Peyer's patch (tissue), 4 donors: ENCODE measurements at regions not wholly inside any gene's neighbourhood (a gene's known extent, or its start where the extent isn't known, plus 50 kb on each side); places are given as distances from the start of the nearest gene placed in this dataset.

ENCODE experiments used
- DNase-seq, 3 donors: peaks; one replicate each; pipeline ENCODE4 v3.0.0-alpha.2; 2017 to 2019
- H3K27ac ChIP-seq, 4 donors: fragments of 200-600 bp; sonication (generic); one replicate each; pipeline ENCODE4 v1.5.1; 2016 to 2019
- H3K27me3 ChIP-seq, 2 donors: fragments of 200-600 bp; sonication (generic); one replicate each; pipeline ENCODE4 v1.5.1; 2019
- H3K36me3 ChIP-seq, 3 donors: fragments of 200-600 bp; sonication (generic); one replicate each; pipeline ENCODE4 v1.5.1; 2016 to 2019
- H3K4me1 ChIP-seq, 4 donors: fragments of 200-600 bp; sonication (generic); one replicate each; pipeline ENCODE4 v1.5.1; 2016 to 2019
- H3K4me3 ChIP-seq, 4 donors: fragments of 200-600 bp; sonication (generic); 1 replicate in 3 of 4; 2 replicates in 1 of 4; pipeline ENCODE4 v1.5.1; 2016 to 2019; ENCODE audit warnings: mild to moderate bottlenecking in 1 of 4
- H3K9me3 ChIP-seq, 4 donors: fragments of 200-600 bp; sonication (generic); one replicate each; pipeline ENCODE4 v1.5.1; 2016 to 2019; ENCODE audit warnings: mild to moderate bottlenecking in 1 of 4
- POLR2A ChIP-seq, 2 donors: fragments of 450-650 bp; IDR thresholded peaks; one replicate each; pipeline ENCODE4 v1.5.1; 2017; ENCODE audit warnings: antibody characterized with exemption in 2 of 2, mild to moderate bottlenecking in 2 of 2, moderate library complexity in 2 of 2
- TF ChIP-seq, protein P1 (sequence below), 6 experiments: fragments of 450-650 bp in 4 of 6; fragments of 200-600 bp in 2 of 6; sonication (generic) in 1 of 6; IDR thresholded peaks; one replicate each; pipeline ENCODE4 v1.5.1; 2017 to 2019; ENCODE audit warnings: antibody characterized with exemption in 6 of 6, mild to moderate bottlenecking in 3 of 6, moderate library complexity in 1 of 6

DNA sequence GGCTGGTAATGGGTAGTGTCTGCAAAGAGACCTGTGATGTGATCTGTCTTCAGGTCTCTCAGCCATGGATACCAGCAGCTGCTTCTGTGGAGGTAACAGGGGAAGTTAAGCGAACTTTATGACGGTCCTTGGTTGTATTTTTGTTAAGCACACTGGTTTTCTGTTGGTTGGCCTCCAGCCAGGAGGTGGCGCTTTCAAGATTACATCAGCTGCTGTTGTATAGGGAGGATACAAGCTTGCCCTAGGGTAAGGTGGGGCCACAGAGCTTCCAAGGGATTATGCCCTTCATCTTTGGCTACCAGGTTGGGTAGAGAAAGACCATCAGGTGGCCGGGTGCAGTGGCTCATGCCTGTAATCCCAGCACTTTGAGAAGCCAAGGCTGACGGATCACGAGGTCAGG, 834.2 kb upstream of the GALNTL6 start:
- DNase-seq: no peak
- TF ChIP-seq POLR2A (IDR thresholded peaks at IDR 0.05): no peak
- TF ChIP-seq, protein P1, sequence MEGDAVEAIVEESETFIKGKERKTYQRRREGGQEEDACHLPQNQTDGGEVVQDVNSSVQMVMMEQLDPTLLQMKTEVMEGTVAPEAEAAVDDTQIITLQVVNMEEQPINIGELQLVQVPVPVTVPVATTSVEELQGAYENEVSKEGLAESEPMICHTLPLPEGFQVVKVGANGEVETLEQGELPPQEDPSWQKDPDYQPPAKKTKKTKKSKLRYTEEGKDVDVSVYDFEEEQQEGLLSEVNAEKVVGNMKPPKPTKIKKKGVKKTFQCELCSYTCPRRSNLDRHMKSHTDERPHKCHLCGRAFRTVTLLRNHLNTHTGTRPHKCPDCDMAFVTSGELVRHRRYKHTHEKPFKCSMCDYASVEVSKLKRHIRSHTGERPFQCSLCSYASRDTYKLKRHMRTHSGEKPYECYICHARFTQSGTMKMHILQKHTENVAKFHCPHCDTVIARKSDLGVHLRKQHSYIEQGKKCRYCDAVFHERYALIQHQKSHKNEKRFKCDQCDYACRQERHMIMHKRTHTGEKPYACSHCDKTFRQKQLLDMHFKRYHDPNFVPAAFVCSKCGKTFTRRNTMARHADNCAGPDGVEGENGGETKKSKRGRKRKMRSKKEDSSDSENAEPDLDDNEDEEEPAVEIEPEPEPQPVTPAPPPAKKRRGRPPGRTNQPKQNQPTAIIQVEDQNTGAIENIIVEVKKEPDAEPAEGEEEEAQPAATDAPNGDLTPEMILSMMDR (IDR thresholded peaks at IDR 0.05): no peak
- no peaks in the 10 kb centered on the region for H3K4me1 ChIP-seq
- no peak overlapping the region for H3K4me3 ChIP-seq
- no peaks in the 10 kb centered on the region for H3K9me3 ChIP-seq
- no peak overlapping the region for H3K27ac ChIP-seq
- no peaks in the 10 kb centered on the region for H3K27me3 ChIP-seq
- no peaks in the 10 kb centered on the region for H3K36me3 ChIP-seq

DNA sequence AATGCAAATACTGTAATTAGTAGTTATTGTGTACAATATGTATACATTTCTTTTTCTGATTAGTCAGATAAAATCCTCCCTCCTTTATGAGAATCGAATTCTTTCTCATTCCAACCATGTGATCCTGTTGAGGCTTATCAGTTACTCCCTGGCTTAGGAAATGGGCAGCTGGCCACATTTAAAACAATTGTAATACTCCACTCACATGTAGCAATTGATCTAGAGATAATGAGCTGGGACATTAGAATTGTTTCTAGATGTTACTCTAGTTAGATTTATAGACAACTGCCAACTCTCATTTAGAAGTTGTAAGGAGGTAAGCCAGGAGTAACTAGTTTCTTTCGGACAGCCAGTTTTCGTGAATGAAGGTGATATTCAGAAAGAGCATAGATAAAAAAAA, 859.3 kb upstream of the AADAT start:
- H3K4me3 ChIP-seq: no peak overlapping the region
- DNase-seq: no peak
- H3K36me3 ChIP-seq: no peaks in the 10 kb centered on the region
- H3K27me3 ChIP-seq: no peaks in the 10 kb centered on the region
- TF ChIP-seq, protein P1 (IDR thresholded peaks at IDR 0.05): no peak
- no peak for TF ChIP-seq POLR2A (IDR thresholded peaks at IDR 0.05)
- H3K4me1 ChIP-seq: no peaks in the 10 kb centered on the region
- H3K9me3 ChIP-seq: no peaks in the 10 kb centered on the region
- no peak overlapping the region for H3K27ac ChIP-seq

DNA sequence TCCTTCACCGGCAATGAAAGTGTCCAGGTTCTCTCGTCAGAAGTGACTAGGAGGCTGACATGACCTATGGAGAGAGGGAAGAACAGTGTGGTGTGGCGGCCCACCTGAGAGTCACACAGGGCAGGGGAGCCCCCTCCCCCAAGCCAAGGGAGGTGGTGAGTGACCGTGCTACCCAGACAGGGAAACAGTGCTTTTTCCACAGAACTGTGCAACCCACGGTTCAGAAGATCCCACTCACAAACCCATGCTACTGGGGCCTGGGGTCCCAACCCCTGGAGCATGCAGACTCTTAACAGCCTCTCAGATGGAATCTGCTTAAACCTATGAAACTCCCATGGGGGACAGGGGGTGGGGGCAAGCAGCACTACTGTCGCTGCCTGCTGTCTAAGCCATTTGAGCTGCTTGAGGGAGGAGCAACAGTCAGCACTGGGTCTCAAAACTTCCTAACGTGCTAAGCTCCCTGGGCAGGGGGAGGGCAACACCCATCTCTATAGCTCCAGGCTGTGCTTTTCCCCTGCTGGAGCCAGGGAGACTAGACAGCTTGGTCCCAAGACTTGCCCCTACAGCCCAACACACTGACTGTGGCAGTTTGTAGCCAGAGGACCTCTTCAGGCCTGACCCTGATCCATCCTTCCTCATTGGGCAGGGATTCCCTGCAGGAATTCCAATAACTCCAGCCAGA, 850.4 kb upstream of the AADAT start:
- no peaks in the 10 kb centered on the region for H3K4me1 ChIP-seq
- TF ChIP-seq, protein P1 (IDR thresholded peaks at IDR 0.05): no peak
- TF ChIP-seq POLR2A (IDR thresholded peaks at IDR 0.05): no peak

DNA sequence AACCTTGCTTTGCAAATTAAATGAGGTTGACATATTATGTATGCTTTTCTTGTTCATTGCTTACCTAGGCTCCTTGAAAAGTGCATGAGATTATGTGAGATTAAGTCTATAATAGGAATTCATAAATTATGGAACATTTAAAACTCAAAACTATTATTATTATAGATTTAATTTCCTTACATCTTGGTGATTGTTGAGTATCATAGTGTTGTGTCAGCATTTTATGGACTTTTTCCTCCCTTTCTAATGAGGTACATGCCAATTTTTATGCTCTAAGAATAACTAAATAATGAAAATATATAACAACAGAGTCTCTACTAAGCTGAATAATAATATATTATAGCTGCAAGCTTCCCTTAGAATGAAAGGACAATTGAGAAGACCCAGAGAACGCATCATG, 848.8 kb upstream of the AADAT start:
- TF ChIP-seq, protein P1 (IDR thresholded peaks at IDR 0.05): no peak
- no peak for TF ChIP-seq POLR2A (IDR thresholded peaks at IDR 0.05)
- no peak overlapping the region for H3K27ac ChIP-seq
- H3K36me3 ChIP-seq: no peaks in the 10 kb centered on the region
- H3K4me3 ChIP-seq: no peak overlapping the region
- DNase-seq: no peak
- no peaks in the 10 kb centered on the region for H3K27me3 ChIP-seq
- no peaks in the 10 kb centered on the region for H3K9me3 ChIP-seq
- no peaks in the 10 kb centered on the region for H3K4me1 ChIP-seq

More for the DNA sequence above, 850.4 kb upstream of the AADAT start:
- DNase-seq: no peak
- no peak overlapping the region for H3K27ac ChIP-seq
- no peaks in the 10 kb centered on the region for H3K9me3 ChIP-seq
- no peaks in the 10 kb centered on the region for H3K27me3 ChIP-seq
- H3K36me3 ChIP-seq: no peaks in the 10 kb centered on the region
- H3K4me3 ChIP-seq: no peak overlapping the region

DNA sequence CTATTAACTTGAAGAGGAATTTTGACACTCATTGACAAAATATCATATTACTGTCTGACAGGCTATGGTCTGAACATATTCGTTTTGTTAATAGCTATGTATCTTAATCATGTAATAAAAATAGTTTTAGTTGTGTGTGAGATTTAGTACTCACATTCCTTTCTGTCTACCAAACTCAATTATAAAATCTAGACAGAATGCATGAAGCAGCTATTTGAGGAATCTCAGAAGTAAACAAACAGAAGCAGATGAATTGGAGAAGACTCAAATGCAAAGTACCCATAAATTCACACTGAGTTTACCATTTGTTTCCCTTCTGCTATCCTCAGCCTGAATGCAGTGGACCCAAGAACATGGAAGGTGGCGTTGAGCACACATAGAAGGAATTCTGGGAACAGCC, 841.6 kb upstream of the AADAT start:
- TF ChIP-seq, protein P1 (IDR thresholded peaks at IDR 0.05): no peak
- TF ChIP-seq POLR2A (IDR thresholded peaks at IDR 0.05): no peak
- H3K27me3 ChIP-seq: no peaks in the 10 kb centered on the region
- DNase-seq: no peak
- H3K4me1 ChIP-seq: no peaks in the 10 kb centered on the region
- H3K9me3 ChIP-seq: no peaks in the 10 kb centered on the region
- no peak overlapping the region for H3K4me3 ChIP-seq
- H3K27ac ChIP-seq: no peak overlapping the region
- no peaks in the 10 kb centered on the region for H3K36me3 ChIP-seq

DNA sequence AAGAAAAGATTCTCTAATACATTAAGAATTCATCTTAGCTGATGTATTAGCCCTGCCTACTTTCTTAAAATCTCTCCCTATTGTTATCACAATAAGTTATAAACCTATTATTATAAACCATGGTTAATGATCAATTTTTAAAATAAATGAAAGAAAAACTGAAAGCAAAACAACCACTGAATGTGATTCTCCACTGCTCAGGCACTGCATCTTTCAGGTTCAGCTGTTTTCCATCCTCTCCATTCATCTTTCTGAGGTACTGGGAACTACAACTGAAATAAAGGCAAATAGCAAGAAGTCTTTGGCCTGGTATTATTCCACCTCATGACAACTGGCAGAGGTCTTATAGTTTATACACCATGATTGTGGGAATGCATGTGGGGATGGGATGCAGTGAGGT, 798.9 kb upstream of the AADAT start:
- DNase-seq: no peak
- no peaks in the 10 kb centered on the region for H3K27me3 ChIP-seq
- H3K4me3 ChIP-seq: no peak overlapping the region
- TF ChIP-seq, protein P1 (IDR thresholded peaks at IDR 0.05): no peak
- TF ChIP-seq POLR2A (IDR thresholded peaks at IDR 0.05): no peak
- H3K27ac ChIP-seq: no peak overlapping the region
- peaks cover 0 to 5% (median 0%) of the 10 kb centered on the region in 4 donors for H3K9me3 ChIP-seq
- H3K36me3 ChIP-seq: no peaks in the 10 kb centered on the region
- no peaks in the 10 kb centered on the region for H3K4me1 ChIP-seq
